Mesenchymal stem cell (in vitro differentiated cells and primary cell): ENCODE measurements at regions not wholly inside any gene's neighbourhood (a gene's known extent, or its start where the extent isn't known, plus 50 kb on each side); places are given as distances from the start of the nearest gene placed in this dataset.
A peak's percentile ranks its signal among the peaks of the same experiment; 100 is the strongest.

Experiments
- DNase-seq: peaks from one replicate; pipeline ENCODE4 v3.0.0-alpha.2; 2013
- H2AFZ ChIP-seq: one replicate; pipeline ENCODE4 v1.6.1; 2013; ENCODE audit warnings: low read depth, mild to moderate bottlenecking, control low read depth, inconsistent platforms, low read length, moderate library complexity
- H2AK5ac ChIP-seq: 2 replicates; pipeline ENCODE4 v1.6.1; 2013; ENCODE audit warnings: low read length, moderate library complexity, mild to moderate bottlenecking, inconsistent platforms; ENCODE audit not compliant: severe bottlenecking
- H2BK120ac ChIP-seq: one replicate; pipeline ENCODE4 v1.6.1; 2013; ENCODE audit warnings: low read depth, mild to moderate bottlenecking, inconsistent platforms, low read length, moderate library complexity
- H2BK12ac ChIP-seq, 2 experiments: one replicate each; pipeline ENCODE4 v1.6.1; 2013; ENCODE audit warnings: inconsistent platforms in 2 of 2, low read length in 2 of 2, mild to moderate bottlenecking in 2 of 2, moderate library complexity in 2 of 2, control low read depth in 1 of 2
- H2BK15ac ChIP-seq: one replicate; pipeline ENCODE4 v1.6.1; 2013; ENCODE audit warnings: mild to moderate bottlenecking, low read depth, inconsistent platforms; ENCODE audit not compliant: poor library complexity, severe bottlenecking
- H2BK5ac ChIP-seq: 2 replicates; pipeline ENCODE4 v1.6.1; 2013; ENCODE audit warnings: low read depth, mild to moderate bottlenecking, low read length, control low read depth, inconsistent platforms; ENCODE audit not compliant: poor library complexity, severe bottlenecking
- H3K14ac ChIP-seq, 2 experiments: one replicate each; pipeline ENCODE4 v1.6.1; 2013; ENCODE audit warnings: inconsistent platforms in 2 of 2, low read length in 2 of 2, control low read depth in 1 of 2, mild to moderate bottlenecking in 1 of 2, moderate library complexity in 1 of 2
- H3K18ac ChIP-seq, 2 experiments: one replicate each; pipeline ENCODE4 v1.6.1; 2013; ENCODE audit warnings: inconsistent platforms in 2 of 2, low read length in 2 of 2, control low read depth in 1 of 2, low read depth in 1 of 2, mild to moderate bottlenecking in 1 of 2
- H3K23ac ChIP-seq, 2 experiments: one replicate each; pipeline ENCODE4 v1.6.1; 2013; ENCODE audit warnings: inconsistent platforms in 2 of 2, low read length in 2 of 2, mild to moderate bottlenecking in 2 of 2, moderate library complexity in 2 of 2, control low read depth in 1 of 2
- H3K27ac ChIP-seq: 2 replicates; pipeline ENCODE4 v1.5.1; 2013; ENCODE audit warnings: mild to moderate bottlenecking, moderate library complexity, low read length, control low read depth, inconsistent platforms; ENCODE audit not compliant: poor library complexity, severe bottlenecking
- H3K27me3 ChIP-seq, 2 experiments: 2 replicates each; pipeline versions ENCODE4 v1.6.1 to v1.7.0; 2013; ENCODE audit warnings: low read length in 2 of 2, mild to moderate bottlenecking in 2 of 2, moderate library complexity in 2 of 2, control low read depth in 1 of 2, inconsistent platforms in 1 of 2; ENCODE audit not compliant: control insufficient read depth in 1 of 2, insufficient read depth in 1 of 2
- H3K36me3 ChIP-seq, 2 experiments: 2 replicates each; pipeline versions ENCODE4 v1.6.1 to v1.7.0; 2013; ENCODE audit warnings: low read length in 2 of 2, control low read depth in 1 of 2, inconsistent platforms in 1 of 2, low read depth in 1 of 2, mild to moderate bottlenecking in 1 of 2; ENCODE audit not compliant: insufficient read depth in 2 of 2, control insufficient read depth in 1 of 2
- H3K4ac ChIP-seq, 2 experiments: one replicate each; pipeline ENCODE4 v1.6.1; 2013; ENCODE audit warnings: inconsistent platforms in 2 of 2, low read length in 2 of 2, mild to moderate bottlenecking in 2 of 2, moderate library complexity in 2 of 2, control low read depth in 1 of 2, low read depth in 1 of 2
- H3K4me1 ChIP-seq: 2 replicates; pipeline ENCODE4 v1.6.1; 2013; ENCODE audit warnings: low read depth, low read length, control low read depth; ENCODE audit not compliant: control insufficient read depth, insufficient read depth
- H3K4me2 ChIP-seq: 2 replicates; pipeline ENCODE4 v1.6.1; 2013; ENCODE audit warnings: low read length, mild to moderate bottlenecking, inconsistent platforms; ENCODE audit not compliant: poor library complexity, severe bottlenecking
- H3K4me3 ChIP-seq, 2 experiments: 2 replicates each; pipeline versions ENCODE4 v1.5.1 to v1.7.0; 2013; ENCODE audit warnings: low read length in 2 of 2, mild to moderate bottlenecking in 2 of 2, control low read depth in 1 of 2, low read depth in 1 of 2; ENCODE audit not compliant: insufficient read depth in 1 of 2
- H3K79me1 ChIP-seq: replicated peaks from 2 replicates; pipeline ENCODE4 v1.6.1; 2013; ENCODE audit warnings: mild to moderate bottlenecking, control low read depth, low read length, inconsistent platforms; ENCODE audit not compliant: poor library complexity, severe bottlenecking
- H3K9ac ChIP-seq: 2 replicates; pipeline ENCODE4 v1.7.0; 2013; ENCODE audit warnings: mild to moderate bottlenecking, low read length, moderate library complexity
- H3K9me3 ChIP-seq: 2 replicates; pipeline ENCODE4 v1.7.0; 2013; ENCODE audit warnings: mild to moderate bottlenecking, low read length; ENCODE audit not compliant: control insufficient read depth
- H4K8ac ChIP-seq: one replicate; pipeline ENCODE4 v1.6.1; 2013; ENCODE audit warnings: inconsistent platforms, mild to moderate bottlenecking, low read length, moderate library complexity
- H4K91ac ChIP-seq: one replicate; pipeline ENCODE4 v1.6.1; 2013; ENCODE audit warnings: mild to moderate bottlenecking, low read length, inconsistent platforms
- WGBS: methylation state at CpG from one replicate; pipeline ENCODE4 v1.1.7; 2013; ENCODE audit warnings: mixed read lengths; 5-methylcytosine and 5-hydroxymethylcytosine counted together

DNA sequence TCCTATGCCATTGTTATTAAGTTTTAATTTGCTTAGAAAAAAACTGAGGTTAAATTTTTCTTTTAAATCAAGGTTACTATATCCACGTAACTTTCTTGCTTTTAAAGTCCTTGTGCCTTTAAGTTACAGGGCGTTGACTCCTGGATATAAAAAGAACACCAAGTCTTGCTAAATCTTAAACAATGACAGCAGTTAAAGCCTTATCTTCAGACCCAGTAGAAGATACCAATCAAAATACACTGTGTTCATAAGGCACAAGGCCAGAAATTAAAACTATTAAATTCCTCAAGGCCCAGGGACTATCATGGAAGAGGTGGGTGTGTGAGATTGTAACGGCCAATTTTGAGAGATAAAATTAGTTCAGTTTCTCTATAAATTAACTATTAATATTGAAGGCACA is 60.4 kb downstream of the PAGE2 start:
- Histone ChIP-seq H2BK120ac (no peak overlapping the region), H3K79me1 (no peaks in the 10 kb centered on the region), H3K9ac (no peak overlapping the region), H3K23ac (no peak overlapping the region), H3K27me3 (peaks cover 0 to 4% of the 10 kb centered on the region in 2 experiments), H3K9me3 (no peaks in the 10 kb centered on the region), H2BK12ac (no peak overlapping the region), H3K14ac (no peak overlapping the region), H3K4me1 (no peaks in the 10 kb centered on the region), H2BK5ac (no peak overlapping the region), H3K4me2 (no peak overlapping the region), H4K8ac (no peak overlapping the region), H2BK15ac (no peak overlapping the region), H3K18ac (no peak overlapping the region), H3K4ac (no peak overlapping the region), H2AK5ac (no peak overlapping the region), H4K91ac (no peak overlapping the region), H3K36me3 (peaks cover 0 to 4% of the 10 kb centered on the region in 2 experiments), H3K27ac (no peak overlapping the region), H2AFZ (no peak overlapping the region), H3K4me3 (no peak overlapping the region)
- WGBS = 57% methylated on average over 1 of the region's 3 CpGs
- no peak for DNase-seq

DNA sequence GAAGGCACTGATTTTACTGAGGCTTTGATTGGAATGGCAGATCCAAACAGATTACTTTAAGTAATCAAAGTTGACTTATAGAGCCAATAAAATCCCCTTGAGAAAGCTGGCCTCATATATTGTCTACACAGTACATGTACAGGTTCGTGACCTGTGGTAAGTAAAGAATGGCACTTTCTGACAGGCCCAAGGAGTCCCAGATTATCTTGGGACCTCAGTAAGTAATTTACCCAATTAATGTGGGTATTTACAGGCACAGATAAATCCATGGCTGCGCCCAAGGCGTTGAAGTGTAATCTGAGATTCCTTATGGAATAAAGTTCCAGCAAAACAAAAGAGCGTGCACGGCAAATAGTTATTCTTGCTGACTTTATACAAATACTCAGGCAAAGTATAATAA is 62.4 kb downstream of the PAGE2 start:
- Histone ChIP-seq H2BK5ac (no peak overlapping the region), H3K18ac (no peak overlapping the region), H3K4ac (no peak overlapping the region), H2BK15ac (no peak overlapping the region), H2BK120ac (no peak overlapping the region), H4K91ac (no peak overlapping the region), H3K4me1 (no peaks in the 10 kb centered on the region), H3K4me3 (no peak overlapping the region), H3K9me3 (no peaks in the 10 kb centered on the region), H3K4me2 (no peak overlapping the region), H3K27me3 (peaks cover 0 to 4% of the 10 kb centered on the region in 2 experiments), H3K36me3 (no peaks in the 10 kb centered on the region), H3K23ac (no peak overlapping the region), H2AK5ac (no peak overlapping the region), H3K14ac (no peak overlapping the region), H4K8ac (no peak overlapping the region), H3K9ac (no peak overlapping the region), H3K27ac (no peak overlapping the region), H2BK12ac (no peak overlapping the region), H2AFZ (no peak overlapping the region), H3K79me1 (no peaks in the 10 kb centered on the region)
- WGBS = 60% methylated on average over 1 of the region's 5 CpGs
- DNase-seq = no peak

DNA sequence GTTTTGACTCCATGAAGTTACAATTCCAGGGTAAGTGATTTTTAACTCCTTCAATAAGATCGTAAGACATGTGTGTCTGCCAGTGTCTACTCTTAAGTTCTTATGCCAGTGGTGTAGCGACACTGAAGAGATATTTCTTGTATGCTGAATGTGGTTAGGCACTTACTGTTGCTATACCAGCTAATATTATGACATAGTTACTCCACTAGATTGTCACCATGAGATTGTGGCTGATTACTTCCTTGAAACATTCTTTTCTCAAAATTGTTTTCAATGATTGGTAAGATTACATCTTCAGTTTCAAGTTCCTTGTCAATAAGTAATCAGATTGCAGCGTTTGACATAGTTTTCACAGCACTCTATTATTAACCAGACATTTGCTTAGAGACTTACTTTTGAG is 60.6 kb upstream of the PAGE5 start:
- no peak overlapping the region for H2BK12ac ChIP-seq
- H3K36me3 ChIP-seq = no peaks in the 10 kb centered on the region
- no peak overlapping the region for H3K18ac ChIP-seq
- no peaks in the 10 kb centered on the region for H3K79me1 ChIP-seq
- no peaks in the 10 kb centered on the region for H3K9me3 ChIP-seq
- WGBS = no CpG with 5 or more reads among the region's 3 CpGs
- H3K4me1 ChIP-seq = no peaks in the 10 kb centered on the region
- no peak overlapping the region for H2AK5ac ChIP-seq
- no peak overlapping the region for H2BK15ac ChIP-seq
- no peak overlapping the region for H3K4ac ChIP-seq
- H4K91ac ChIP-seq = no peak overlapping the region
- no peak overlapping the region for H3K27ac ChIP-seq
- no peak overlapping the region for H3K4me3 ChIP-seq
- no peak overlapping the region for H2BK5ac ChIP-seq
- H2BK120ac ChIP-seq = no peak overlapping the region
- H3K14ac ChIP-seq = no peak overlapping the region
- H3K9ac ChIP-seq = peak overlapping the region; percentile 93
- H2AFZ ChIP-seq = no peak overlapping the region
- H3K23ac ChIP-seq = no peak overlapping the region
- H3K27me3 ChIP-seq = peaks cover 0 to 13% of the 10 kb centered on the region in 2 experiments
- no peak for DNase-seq
- H4K8ac ChIP-seq = no peak overlapping the region
- H3K4me2 ChIP-seq = no peak overlapping the region

DNA sequence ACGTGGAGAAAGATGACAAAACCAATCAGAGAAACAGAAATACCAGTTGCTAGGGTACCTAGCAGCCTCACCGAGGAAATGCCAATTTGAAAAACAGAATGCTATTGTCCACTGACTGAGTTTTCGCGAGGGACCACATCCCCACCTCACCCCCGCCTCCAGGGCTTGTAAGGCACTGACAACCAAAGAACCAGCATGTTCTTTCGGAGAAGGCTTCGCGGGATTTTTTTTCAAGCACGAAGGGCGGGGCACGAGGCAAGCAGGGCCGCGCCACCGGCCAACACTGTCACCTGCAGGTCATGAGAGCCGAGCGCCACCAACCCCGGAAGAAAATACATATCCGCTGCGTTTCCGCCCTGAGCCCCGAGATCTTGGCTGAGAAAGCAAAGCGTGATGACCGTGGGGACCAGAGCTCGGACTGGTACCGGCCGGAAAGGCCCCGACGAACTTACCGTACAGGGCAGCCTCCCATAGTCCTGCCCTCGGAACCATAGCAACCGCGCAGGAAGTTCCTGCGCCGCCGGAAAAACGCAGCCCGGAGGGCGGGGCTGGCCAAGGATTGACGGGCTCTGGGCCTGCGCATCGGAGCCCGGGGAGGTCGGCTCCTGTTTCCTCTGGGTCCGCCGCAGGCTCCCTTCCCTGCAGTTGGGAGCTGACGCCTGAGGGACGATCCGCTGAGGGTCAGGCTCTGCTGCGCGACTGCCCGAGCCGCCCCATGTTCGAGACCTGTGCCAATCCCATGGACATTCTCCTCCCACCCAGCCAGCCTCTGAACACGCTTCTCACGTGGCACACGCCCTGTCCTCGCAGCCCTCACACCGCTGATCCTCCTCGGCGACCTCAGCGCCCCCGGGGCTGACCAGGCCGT is 59.2 kb upstream of the PAGE5 start:
- H3K9me3 ChIP-seq = no peaks in the 10 kb centered on the region
- H3K4me3 ChIP-seq = peak overlapping the region; percentile 67 to 86
- H4K8ac ChIP-seq = peak overlapping the region; percentile 94
- peak overlapping the region; percentile 93 for H3K9ac ChIP-seq
- H3K4me1 ChIP-seq = no peaks in the 10 kb centered on the region
- H2BK12ac ChIP-seq = no peak overlapping the region
- H2BK15ac ChIP-seq = no peak overlapping the region
- H2BK5ac ChIP-seq = peak overlapping the region; percentile 81
- peak overlapping the region; percentile 34 for H2BK120ac ChIP-seq
- peak overlapping the region; percentile 78 to 83 for H3K18ac ChIP-seq
- H3K27ac ChIP-seq = peak overlapping the region; percentile 97
- H3K14ac ChIP-seq = peak overlapping the region in 1 of 2 experiments; percentile 68
- DNase-seq = peak; percentile 90
- H3K23ac ChIP-seq = no peak overlapping the region
- peaks cover 0 to 13% of the 10 kb centered on the region in 2 experiments for H3K27me3 ChIP-seq
- peak overlapping the region; percentile 86 for H2AFZ ChIP-seq
- peak overlapping the region; percentile 49 to 87 for H3K4ac ChIP-seq
- H2AK5ac ChIP-seq = no peak overlapping the region
- H3K4me2 ChIP-seq = peak overlapping the region; percentile 57
- H3K79me1 ChIP-seq = no peaks in the 10 kb centered on the region
- under 1% methylated on average over 50 of the region's 63 CpGs for WGBS
- H4K91ac ChIP-seq = peak overlapping the region; percentile 86
- no peaks in the 10 kb centered on the region for H3K36me3 ChIP-seq
